Psoas muscle (tissue), 7 donors: ENCODE measurements at regions not wholly inside any gene's neighbourhood (a gene's known extent, or its start where the extent isn't known, plus 50 kb on each side); places are given as distances from the start of the nearest gene placed in this dataset.

Experiments used
- ATAC-seq, 4 donors: fragments of 200-7000 bp; cut with Tn5 transposase; one replicate each; pipeline ENCODE4 v1.9.1; 2020; ENCODE audit warnings: moderate library complexity in 3 of 4, mild to moderate bottlenecking in 2 of 4
- DNase-seq, 2 donors: peaks; one replicate each; pipeline ENCODE4 v3.0.0-alpha.2; 2020
- H3K27ac ChIP-seq: fragments of 200-600 bp; one replicate; pipeline ENCODE4 v1.8.0; 2022
- H3K27me3 ChIP-seq, 3 donors: fragments of 200-600 bp in 1 of 3; one replicate each; pipeline versions ENCODE4 v1.6.1 to v1.8.0; 2013 to 2022; ENCODE audit warnings: low read length in 2 of 3, mild to moderate bottlenecking in 2 of 3, moderate library complexity in 1 of 3; ENCODE audit not compliant: insufficient read depth in 3 of 3
- H3K36me3 ChIP-seq, 2 donors: fragments of 200-600 bp in 1 of 2; one replicate each; pipeline versions ENCODE4 v1.6.1 to v1.8.0; 2013 to 2022; ENCODE audit warnings: low read depth in 1 of 2, mild to moderate bottlenecking in 1 of 2, moderate library complexity in 1 of 2; ENCODE audit not compliant: insufficient read depth in 1 of 2
- H3K4me1 ChIP-seq: fragments of 200-600 bp; one replicate; pipeline ENCODE4 v1.8.0; 2022
- H3K4me3 ChIP-seq: fragments of 200-600 bp; one replicate; pipeline ENCODE4 v1.8.0; 2022; ENCODE audit warnings: mild to moderate bottlenecking
- H3K9me3 ChIP-seq: fragments of 200-600 bp; one replicate; pipeline ENCODE4 v1.8.0; 2022
- WGBS, 3 donors: extraction: QIAGEN DNeasy Blood & Tissue Kit; methylation state at CpG; one replicate each; pipeline versions ENCODE4 v1.1.6 to v1.1.7; 2013; 5-methylcytosine and 5-hydroxymethylcytosine counted together
- intact Hi-C, 2 donors: fragments of 100-400 bp; cut with DNase I; formaldehyde crosslinking; loops; one replicate each; pipeline versions ENCODE4 v1.11.0 to v1.14.2; 2022
- TF ChIP-seq, protein P1 (sequence below): fragments of 200-600 bp; IDR thresholded peaks from one replicate; pipeline ENCODE4 v1.8.0; 2022; ENCODE audit warnings: antibody characterized with exemption
- donor health status: healthy with polysubstance abuse.
- donor health status: DM: no; HTN: no; CAD: no; lungs with moderate emphysema.
- donor health status: Bipolar disorder and iron deficiency.
- donor health status: healthy.
- donor health status: DM: yes; HTN: yes; CAD: no.
- donor health status: DM: no; HTN: no; CAD: no.
- donor health status: DM: yes; HTN: yes; CAD: no.

DNA sequence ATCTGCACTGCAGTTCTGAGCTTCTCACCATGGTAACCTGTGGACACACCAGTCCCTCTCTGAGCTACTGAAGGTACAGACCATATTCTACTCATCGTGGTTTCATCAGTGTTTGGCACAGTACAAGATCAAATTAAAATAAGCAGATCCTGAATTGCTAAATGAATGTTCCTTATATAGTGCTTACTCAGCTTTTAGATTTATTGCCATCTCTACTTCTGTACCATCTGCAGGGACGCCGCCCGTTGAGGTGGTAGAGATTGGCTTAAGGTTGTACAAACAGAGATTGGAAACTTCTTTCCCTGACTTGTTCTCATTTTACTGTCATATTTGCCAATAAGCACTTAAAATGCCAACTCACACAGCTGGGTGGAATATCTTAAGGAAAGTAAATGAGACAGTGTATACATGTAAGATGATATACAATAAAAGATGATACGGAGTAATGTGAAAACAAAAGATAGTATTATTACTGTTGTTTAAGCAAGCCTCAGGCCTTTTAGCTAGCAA lies 223.4 kb upstream of the FOXQ1 start:
- DNase-seq = no peak
- H3K4me3 ChIP-seq = no peak overlapping the region
- 64 to 77% (median 74%) methylated on average over 5 of the region's 5 CpGs for WGBS, 3 donors
- ATAC-seq = no peak
- peaks cover 0 to 4% (median 0%) of the 10 kb centered on the region in 3 donors for H3K27me3 ChIP-seq
- TF ChIP-seq, protein P1, sequence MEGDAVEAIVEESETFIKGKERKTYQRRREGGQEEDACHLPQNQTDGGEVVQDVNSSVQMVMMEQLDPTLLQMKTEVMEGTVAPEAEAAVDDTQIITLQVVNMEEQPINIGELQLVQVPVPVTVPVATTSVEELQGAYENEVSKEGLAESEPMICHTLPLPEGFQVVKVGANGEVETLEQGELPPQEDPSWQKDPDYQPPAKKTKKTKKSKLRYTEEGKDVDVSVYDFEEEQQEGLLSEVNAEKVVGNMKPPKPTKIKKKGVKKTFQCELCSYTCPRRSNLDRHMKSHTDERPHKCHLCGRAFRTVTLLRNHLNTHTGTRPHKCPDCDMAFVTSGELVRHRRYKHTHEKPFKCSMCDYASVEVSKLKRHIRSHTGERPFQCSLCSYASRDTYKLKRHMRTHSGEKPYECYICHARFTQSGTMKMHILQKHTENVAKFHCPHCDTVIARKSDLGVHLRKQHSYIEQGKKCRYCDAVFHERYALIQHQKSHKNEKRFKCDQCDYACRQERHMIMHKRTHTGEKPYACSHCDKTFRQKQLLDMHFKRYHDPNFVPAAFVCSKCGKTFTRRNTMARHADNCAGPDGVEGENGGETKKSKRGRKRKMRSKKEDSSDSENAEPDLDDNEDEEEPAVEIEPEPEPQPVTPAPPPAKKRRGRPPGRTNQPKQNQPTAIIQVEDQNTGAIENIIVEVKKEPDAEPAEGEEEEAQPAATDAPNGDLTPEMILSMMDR = no peak
- no peaks in the 10 kb centered on the region for H3K9me3 ChIP-seq
- no peaks in the 10 kb centered on the region for H3K36me3 ChIP-seq
- no peak overlapping the region for H3K27ac ChIP-seq
- intact Hi-C loops = no loop called here
- H3K4me1 ChIP-seq = no peaks in the 10 kb centered on the region

DNA sequence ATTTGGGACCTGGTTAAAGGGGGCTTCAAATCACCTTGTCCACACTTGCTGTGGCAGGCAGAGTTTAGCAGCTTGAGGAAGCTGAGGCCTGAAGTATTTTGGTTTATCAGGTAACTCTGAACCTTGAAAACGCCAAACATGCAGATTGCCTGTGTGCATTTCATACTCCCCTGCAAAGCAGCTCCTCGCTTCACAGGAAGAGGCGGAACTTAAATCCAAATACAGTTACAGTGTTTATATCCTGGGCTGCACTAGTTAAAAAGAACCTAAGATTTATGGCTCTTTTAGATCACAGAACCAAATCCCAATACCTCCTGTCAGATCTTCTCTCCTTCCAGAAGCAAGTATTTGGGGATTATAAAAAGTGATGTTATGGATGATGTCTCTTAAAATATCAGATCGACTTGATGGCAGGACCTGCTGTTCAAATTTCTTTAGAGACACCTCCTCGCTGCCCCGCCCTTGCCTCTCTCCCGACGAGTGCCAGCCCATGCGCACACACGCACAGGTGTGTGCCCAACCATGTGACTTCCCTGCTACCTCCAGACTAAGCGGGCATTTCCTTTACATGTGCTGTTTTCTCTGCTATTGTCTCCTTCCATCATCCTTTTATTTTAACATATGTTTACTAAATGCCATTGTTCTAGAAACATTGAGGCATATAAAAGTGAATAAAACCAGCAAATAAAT lies 224.6 kb upstream of the FOXQ1 start:
- Histone ChIP-seq H3K27ac (no peak overlapping the region), H3K27me3 (peaks cover 0 to 4% (median 0%) of the 10 kb centered on the region in 3 donors), H3K4me3 (no peak overlapping the region), H3K4me1 (no peaks in the 10 kb centered on the region), H3K36me3 (no peaks in the 10 kb centered on the region), H3K9me3 (no peaks in the 10 kb centered on the region)
- intact Hi-C loops = no loop called here
- ATAC-seq (no peak), DNase-seq (no peak)
- TF ChIP-seq, protein P1 = no peak
- WGBS, 3 donors = 67 to 76% (median 72%) methylated on average over 11 of the region's 11 CpGs

DNA sequence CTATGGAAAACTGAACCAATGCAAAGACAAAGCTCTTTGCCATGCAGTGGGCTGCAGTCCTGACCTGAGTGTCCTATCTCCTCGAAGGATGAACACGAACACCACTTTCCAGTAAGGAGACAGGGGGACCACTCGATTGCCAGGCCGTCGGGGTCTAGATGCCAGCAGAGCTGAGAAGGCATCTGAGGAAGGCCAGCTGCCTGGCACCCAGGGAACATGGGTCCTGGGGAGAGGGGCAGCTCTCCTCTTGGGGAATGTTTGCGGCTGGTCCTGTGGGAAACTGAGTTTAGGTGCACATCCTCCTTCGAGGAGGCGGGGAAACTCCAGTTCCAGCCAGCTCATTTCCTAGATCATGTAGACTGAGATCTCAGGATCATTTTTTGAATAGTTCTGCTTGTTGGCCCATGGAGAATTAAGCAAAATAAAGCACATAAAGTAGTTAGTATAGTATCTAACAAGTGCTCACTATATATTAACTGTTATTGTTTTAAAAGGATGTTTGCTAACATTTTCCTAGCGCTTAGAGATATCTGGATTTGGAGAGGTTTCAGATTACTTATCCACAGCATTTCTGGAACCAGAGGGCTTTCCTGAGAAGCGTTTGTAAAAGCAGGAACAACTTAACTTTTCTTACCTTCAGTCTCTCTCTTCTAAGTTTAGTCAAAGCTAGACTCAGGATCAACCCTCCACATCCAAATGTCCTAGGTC lies 225.3 kb upstream of the FOXQ1 start:
- WGBS, 3 donors = 71 to 76% (median 72%) methylated on average over 10 of the region's 10 CpGs
- Histone ChIP-seq H3K27me3 (peaks cover 0 to 4% (median 0%) of the 10 kb centered on the region in 3 donors), H3K4me3 (no peak overlapping the region), H3K27ac (no peak overlapping the region), H3K4me1 (no peaks in the 10 kb centered on the region), H3K36me3 (no peaks in the 10 kb centered on the region), H3K9me3 (no peaks in the 10 kb centered on the region)
- TF ChIP-seq, protein P1 = no peak
- ATAC-seq (no peak), DNase-seq (no peak)
- intact Hi-C loops = no loop called here

DNA sequence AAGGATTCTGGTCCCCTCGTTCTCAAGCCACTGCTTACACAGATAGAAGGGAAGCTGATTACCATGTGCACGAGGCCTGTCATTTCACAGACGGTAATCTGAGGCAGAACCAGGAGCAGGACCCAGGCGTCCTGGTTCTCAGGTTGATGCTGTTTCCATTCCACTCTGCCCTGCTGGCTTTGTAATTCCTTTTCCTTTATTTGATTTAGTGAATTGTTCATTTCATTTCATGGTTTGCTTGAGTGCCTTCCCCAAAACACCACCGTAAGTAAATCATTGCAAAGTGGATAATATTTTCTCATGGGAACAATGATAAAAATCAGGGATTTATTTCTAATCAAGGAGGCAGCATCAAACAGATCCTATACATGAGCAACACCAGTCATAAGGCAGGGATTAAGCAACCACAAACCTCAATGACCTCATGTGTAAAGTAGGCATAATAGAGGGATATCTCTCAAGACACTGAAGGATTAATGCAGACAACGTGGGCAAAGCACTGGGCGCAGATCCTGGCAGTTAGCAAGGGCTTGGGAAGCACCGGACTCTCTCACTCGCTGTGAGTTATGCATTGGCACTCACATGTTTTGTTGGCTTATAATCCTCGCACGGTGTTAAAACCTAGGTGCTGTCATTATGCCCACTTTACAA lies 229.5 kb upstream of the FOXQ1 start:
- intact Hi-C loops = no loop called here
- Histone ChIP-seq H3K4me3 (no peak overlapping the region), H3K9me3 (no peaks in the 10 kb centered on the region), H3K27ac (no peak overlapping the region), H3K4me1 (no peaks in the 10 kb centered on the region), H3K27me3 (peaks cover 0 to 4% (median 0%) of the 10 kb centered on the region in 3 donors), H3K36me3 (no peaks in the 10 kb centered on the region)
- ATAC-seq (no peak), DNase-seq (no peak)
- TF ChIP-seq, protein P1 = no peak
- WGBS, 3 donors = 52 to 62% (median 54%) methylated on average over 11 of the region's 11 CpGs
